Brain microvascular endothelial cell (primary cell): ENCODE measurements at regions not wholly inside any gene's neighbourhood (a gene's known extent, or its start where the extent isn't known, plus 50 kb on each side); places are given as distances from the start of the nearest gene placed in this dataset.

Experiments used
- DNase-seq: peaks from one replicate; pipeline ENCODE4 v3.0.0-alpha.2; 2020
- H3K27ac ChIP-seq: fragments of 250-450 bp; sonication (Bioruptor Pico); 2 replicates; pipeline ENCODE4 v1.5.1; 2020; ENCODE audit warnings: mild to moderate bottlenecking, moderate library complexity
- H3K27me3 ChIP-seq: fragments of 250-450 bp; sonication (Bioruptor Pico); replicated peaks from 2 replicates; pipeline ENCODE4 v1.5.1; 2020; ENCODE audit warnings: mild to moderate bottlenecking
- H3K36me3 ChIP-seq: fragments of 250-450 bp; sonication (Bioruptor Pico); replicated peaks from 2 replicates; pipeline ENCODE4 v1.5.1; 2020; ENCODE audit warnings: mild to moderate bottlenecking
- H3K4me3 ChIP-seq: 2 replicates; pipeline ENCODE4 v1.5.1; 2011; ENCODE audit warnings: low read depth, mild to moderate bottlenecking, control low read depth, low read length, moderate library complexity
- in situ Hi-C: cut with HindIII; loops from 2 replicates; pipeline ENCODE4 v1.10.0; 2017; ENCODE audit warnings: low sequenced_read_pairs, low pct_ligation_motif_present
- TF ChIP-seq, protein P1 (sequence below): IDR thresholded peaks from 2 replicates; pipeline ENCODE4 v1.5.1; 2011; ENCODE audit warnings: low read depth, mild to moderate bottlenecking, moderate library complexity, low read length, control low read depth, inconsistent platforms; ENCODE audit errors: missing control alignments

DNA sequence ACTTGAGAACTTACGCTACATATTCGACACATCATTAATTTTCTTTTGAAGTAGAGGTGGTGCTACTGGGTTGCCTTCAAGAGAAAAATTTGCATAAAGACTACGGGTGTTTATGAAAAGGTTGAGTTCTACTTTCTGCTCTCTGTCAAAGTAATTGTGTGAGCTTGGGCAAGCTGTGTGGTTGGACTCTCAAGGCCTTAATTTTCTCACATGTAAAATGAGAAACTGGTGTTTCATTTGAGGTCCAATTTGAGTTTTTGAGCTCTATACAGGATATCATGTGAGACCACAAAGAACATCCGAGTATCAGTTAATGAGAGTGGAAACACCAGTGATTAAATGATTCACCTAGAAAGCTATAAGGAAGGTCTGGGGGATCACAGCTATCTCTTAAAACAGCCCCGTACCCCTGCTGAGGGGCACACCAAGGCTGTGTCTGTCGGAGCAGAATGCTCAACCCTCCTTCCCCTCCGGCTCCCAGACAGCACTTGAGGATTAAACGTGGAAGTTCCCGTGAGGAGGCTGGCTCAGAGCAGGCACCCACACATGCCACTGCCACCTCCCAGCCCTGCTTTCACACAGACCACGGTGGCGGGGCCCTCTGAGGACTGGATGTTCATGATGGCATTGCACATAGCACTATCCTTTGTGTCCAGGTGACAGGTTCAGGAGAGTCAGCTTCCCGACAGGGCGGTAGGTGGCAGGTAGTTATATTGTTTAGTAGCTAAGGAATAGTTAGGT, 191.8 kb downstream of the RNF144A start:
- TF ChIP-seq, protein P1, sequence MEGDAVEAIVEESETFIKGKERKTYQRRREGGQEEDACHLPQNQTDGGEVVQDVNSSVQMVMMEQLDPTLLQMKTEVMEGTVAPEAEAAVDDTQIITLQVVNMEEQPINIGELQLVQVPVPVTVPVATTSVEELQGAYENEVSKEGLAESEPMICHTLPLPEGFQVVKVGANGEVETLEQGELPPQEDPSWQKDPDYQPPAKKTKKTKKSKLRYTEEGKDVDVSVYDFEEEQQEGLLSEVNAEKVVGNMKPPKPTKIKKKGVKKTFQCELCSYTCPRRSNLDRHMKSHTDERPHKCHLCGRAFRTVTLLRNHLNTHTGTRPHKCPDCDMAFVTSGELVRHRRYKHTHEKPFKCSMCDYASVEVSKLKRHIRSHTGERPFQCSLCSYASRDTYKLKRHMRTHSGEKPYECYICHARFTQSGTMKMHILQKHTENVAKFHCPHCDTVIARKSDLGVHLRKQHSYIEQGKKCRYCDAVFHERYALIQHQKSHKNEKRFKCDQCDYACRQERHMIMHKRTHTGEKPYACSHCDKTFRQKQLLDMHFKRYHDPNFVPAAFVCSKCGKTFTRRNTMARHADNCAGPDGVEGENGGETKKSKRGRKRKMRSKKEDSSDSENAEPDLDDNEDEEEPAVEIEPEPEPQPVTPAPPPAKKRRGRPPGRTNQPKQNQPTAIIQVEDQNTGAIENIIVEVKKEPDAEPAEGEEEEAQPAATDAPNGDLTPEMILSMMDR, result no peak
- no peak overlapping the region for H3K4me3 ChIP-seq
- in situ Hi-C loops, result no loop called here
- DNase-seq, result no peak
- no peaks in the 10 kb centered on the region for H3K27me3 ChIP-seq
- no peak overlapping the region for H3K27ac ChIP-seq
- no peaks in the 10 kb centered on the region for H3K36me3 ChIP-seq

DNA sequence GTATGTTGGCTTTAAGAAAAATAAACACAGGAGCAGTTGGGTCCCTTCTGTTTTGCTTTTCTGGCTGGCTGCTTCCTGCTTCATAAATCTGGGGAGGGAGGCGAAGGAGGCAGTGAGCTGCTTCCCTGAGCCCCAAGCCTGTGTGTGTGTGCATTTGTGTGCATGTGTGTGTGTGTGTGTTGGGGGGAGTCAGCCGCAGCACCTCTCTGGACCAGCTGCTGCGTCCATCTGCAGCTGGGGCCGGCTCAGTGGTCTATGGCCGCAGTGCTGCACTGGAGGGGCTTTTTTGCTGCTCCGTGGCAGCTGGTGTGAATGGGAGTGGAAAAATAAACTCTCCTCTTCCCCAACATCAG, 192.3 kb downstream of the RNF144A start:
- Histone ChIP-seq H3K4me3 (no peak overlapping the region), H3K27ac (no peak overlapping the region), H3K36me3 (no peaks in the 10 kb centered on the region), H3K27me3 (no peaks in the 10 kb centered on the region)
- TF ChIP-seq, protein P1, result no peak
- in situ Hi-C loops, result no loop called here
- DNase-seq, result no peak

DNA sequence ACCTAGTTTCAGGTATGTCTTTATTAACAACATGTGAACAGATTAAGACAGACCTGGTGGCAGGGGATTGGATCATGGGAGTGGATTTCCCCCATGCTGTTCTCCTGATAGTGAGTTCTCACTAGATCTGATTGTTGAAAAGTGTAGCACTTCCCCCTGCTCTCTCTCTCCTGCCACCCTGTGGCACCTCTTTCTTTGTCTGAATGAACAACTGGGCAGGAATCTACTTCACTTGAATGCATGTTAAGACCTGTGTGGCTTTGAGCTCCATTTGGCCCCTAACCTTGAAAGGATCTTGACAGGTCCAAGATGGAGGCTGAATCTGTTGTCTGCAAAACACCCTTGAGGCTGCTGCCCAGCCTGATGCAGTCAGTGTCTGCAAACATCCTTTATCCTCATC, 194.4 kb downstream of the RNF144A start:
- in situ Hi-C loops, result no loop called here
- Histone ChIP-seq H3K27me3 (no peaks in the 10 kb centered on the region), H3K36me3 (no peaks in the 10 kb centered on the region), H3K4me3 (no peak overlapping the region), H3K27ac (no peak overlapping the region)
- DNase-seq, result no peak
- TF ChIP-seq, protein P1, result peak; percentile 45

DNA sequence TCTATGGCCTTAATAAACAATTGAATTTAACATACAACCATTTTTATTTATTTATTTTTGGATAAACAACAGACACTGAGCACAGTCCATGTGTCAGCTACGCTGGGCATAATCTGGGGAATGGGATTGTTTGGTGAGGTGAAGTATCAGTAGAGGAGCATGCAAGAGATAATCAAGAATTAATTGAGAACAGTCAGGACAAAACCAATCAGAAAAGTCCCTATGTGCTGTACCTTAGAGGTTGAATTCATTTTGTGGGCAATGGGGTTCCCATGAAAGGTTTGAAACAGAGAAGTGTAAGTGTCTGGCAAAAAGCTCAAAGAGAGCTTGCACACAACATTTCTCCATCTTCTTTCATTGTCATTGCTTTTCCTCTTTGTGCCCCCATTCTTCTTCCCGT, 198.2 kb downstream of the RNF144A start:
- no peak for DNase-seq
- H3K36me3 ChIP-seq, result no peaks in the 10 kb centered on the region
- no peaks in the 10 kb centered on the region for H3K27me3 ChIP-seq
- in situ Hi-C loops, result no loop called here
- H3K4me3 ChIP-seq, result no peak overlapping the region
- H3K27ac ChIP-seq, result no peak overlapping the region
- TF ChIP-seq, protein P1, result no peak

DNA sequence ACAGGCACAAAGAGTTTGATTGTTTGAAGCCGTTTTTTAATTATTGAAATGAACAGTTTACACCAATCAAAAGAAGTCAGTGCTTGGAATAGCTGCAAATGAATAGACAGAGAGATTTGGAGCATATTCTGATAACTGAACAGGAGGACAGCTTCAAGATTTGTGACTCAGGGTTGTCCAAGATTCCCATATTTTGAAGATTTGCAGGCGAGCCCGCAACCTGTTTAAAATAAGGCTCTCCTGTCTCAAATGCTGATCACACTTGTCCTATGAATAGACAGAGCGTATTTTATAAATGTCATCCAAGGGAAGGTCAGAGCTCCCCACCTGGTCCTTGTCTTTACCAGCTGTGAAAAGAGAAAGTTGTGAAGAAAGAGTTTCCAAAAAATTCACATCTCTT, 198.7 kb downstream of the RNF144A start:
- in situ Hi-C loops, result no loop called here
- Histone ChIP-seq H3K4me3 (no peak overlapping the region), H3K27me3 (no peaks in the 10 kb centered on the region), H3K27ac (no peak overlapping the region), H3K36me3 (no peaks in the 10 kb centered on the region)
- TF ChIP-seq, protein P1, result no peak
- no peak for DNase-seq

DNA sequence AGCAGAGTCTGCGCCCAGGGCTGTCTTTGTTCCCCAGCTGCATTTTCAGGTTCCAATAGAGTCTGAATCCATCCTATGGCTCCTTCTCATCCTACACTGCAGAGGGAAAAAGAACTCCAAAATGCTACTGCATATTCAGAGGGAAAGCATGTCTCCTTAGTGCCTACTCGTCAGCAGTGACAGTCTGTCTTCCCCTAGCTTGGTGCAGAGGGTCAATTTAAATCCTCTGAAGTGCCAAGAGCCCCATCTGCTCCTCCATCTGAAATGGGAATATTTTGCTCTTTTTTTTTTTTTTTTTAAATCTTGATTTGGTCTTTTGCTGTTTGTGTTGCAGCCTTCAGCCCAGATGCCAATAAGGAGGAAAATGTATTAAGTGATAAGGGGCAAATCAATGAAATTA, 199.3 kb downstream of the RNF144A start:
- DNase-seq, result no peak
- Histone ChIP-seq H3K27ac (no peak overlapping the region), H3K27me3 (no peaks in the 10 kb centered on the region), H3K4me3 (no peak overlapping the region), H3K36me3 (no peaks in the 10 kb centered on the region)
- TF ChIP-seq, protein P1, result no peak
- in situ Hi-C loops, result no loop called here
